GM12878 (cell line): ENCODE measurements at regions not wholly inside any gene's neighbourhood (a gene's known extent, or its start where the extent isn't known, plus 50 kb on each side); places are given as distances from the start of the nearest gene placed in this dataset.

Source experiments
- ATF2 ChIP-seq: IDR thresholded peaks from 2 replicates; pipeline ENCODE4 v1.6.1; 2012; ENCODE audit warnings: low read length, inconsistent platforms
- ATF3 ChIP-seq: IDR thresholded peaks from 2 replicates; pipeline ENCODE4 v1.6.1; 2011; ENCODE audit warnings: low read depth, mild to moderate bottlenecking, low read length, moderate library complexity, borderline replicate concordance; ENCODE audit errors: extremely low read depth
- CHD1 ChIP-seq: IDR thresholded peaks from 2 replicates; pipeline ENCODE4 v1.6.1; 2012; ENCODE audit warnings: low read depth, low read length, improper control_type of control experiment
- ELK1 ChIP-seq: IDR thresholded peaks from 2 replicates; pipeline ENCODE4 v1.6.1; 2012; ENCODE audit warnings: low read depth, low read length, improper control_type of control experiment
- EZH2 ChIP-seq: IDR thresholded peaks from 2 replicates; pipeline ENCODE4 v1.6.1; 2012; ENCODE audit warnings: low read depth, mild to moderate bottlenecking, control low read depth, inconsistent platforms, low read length, borderline replicate concordance; ENCODE audit not compliant: control insufficient read depth
- MAX ChIP-seq: IDR thresholded peaks from 2 replicates; pipeline ENCODE4 v1.6.1; 2012; ENCODE audit warnings: low read depth, low read length, improper control_type of control experiment
- SMC3 ChIP-seq: IDR thresholded peaks from 2 replicates; pipeline ENCODE4 v1.6.1; 2011; ENCODE audit warnings: low read length, improper control_type of control experiment, borderline replicate concordance

GRCh38 chr14:76653875-76654572 lies 107.2 kb upstream of the VASH1 start:
- TF ChIP-seq EZH2 (no peak), ATF3 (no peak), ATF2 (no peak), ELK1 (no peak), SMC3 (no peak), CHD1 (no peak), MAX (no peak)
